GM23248 (cell line): ENCODE measurements at regions not wholly inside any gene's neighbourhood (a gene's known extent, or its start where the extent isn't known, plus 50 kb on each side); places are given as distances from the start of the nearest gene placed in this dataset.

ENCODE experiments used
- EZH2 ChIP-seq: fragments of 200-600 bp; sonication (generic); IDR thresholded peaks from 2 replicates; pipeline ENCODE4 v1.6.1; 2018; ENCODE audit warnings: antibody characterized with exemption, mild to moderate bottlenecking; ENCODE audit not compliant: insufficient read depth, poor library complexity, severe bottlenecking
- EZH2phosphoT487 ChIP-seq: fragments of 200-600 bp; sonication (generic); IDR thresholded peaks from 2 replicates; pipeline ENCODE4 v1.6.1; 2018; ENCODE audit warnings: antibody characterized with exemption, moderate library complexity, mild to moderate bottlenecking, low read depth; ENCODE audit not compliant: insufficient read depth

DNA sequence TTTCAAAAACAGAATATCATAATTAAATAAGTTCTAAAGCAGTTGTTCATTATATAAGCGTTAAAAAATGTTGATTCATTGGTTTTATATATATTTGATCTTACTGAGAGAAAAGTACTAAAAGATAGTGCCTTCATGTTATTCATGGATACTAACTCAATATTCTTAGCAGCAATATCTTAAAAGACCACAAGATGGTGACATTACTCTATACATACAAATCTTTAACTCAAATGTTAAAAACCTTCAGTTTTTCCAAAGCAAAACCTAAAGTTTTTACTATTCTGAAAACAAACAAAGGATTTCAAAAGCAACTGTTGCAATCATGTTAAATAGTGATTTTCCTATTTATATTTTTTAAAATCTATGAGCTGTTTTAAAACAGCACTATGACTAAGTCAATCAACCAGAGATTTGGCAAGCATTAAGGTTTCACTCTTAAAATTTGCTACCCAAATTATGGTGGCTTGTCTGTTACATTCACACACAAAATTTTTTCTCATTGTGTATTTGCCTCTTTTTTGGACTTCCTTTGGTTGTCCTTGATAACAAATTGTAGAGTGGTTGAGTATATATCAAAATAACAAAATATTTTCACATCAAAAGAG lies 50.1 kb upstream of the RERGL start:
- TF ChIP-seq EZH2 (no peak), EZH2phosphoT487 (no peak)
